ENCODE measurements at regions not wholly inside any gene's neighbourhood (a gene's known extent, or its start where the extent isn't known, plus 50 kb on each side); places are given as distances from the start of the nearest gene placed in this dataset.

DNA sequence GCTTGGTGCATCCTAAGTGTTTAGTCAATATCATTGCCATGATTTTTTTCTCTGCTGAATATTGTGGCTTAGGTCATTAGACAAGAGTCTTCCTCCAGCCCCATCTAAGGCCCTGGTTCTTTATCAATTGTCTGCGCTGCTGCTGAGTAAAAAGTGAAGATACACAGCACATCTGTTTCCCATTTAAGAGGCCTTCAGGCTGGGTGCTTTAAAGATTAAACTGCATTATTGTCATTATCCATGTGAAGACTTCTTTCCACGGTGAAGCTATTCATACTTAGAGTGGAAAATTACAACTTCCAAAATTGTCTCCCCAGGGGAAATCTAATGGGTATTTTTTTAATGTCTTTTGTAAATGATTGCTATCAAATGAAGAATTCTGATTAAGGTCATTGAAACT, 719.8 kb upstream of the LRRC4C start:
- TF ChIP-seq, protein P1, sequence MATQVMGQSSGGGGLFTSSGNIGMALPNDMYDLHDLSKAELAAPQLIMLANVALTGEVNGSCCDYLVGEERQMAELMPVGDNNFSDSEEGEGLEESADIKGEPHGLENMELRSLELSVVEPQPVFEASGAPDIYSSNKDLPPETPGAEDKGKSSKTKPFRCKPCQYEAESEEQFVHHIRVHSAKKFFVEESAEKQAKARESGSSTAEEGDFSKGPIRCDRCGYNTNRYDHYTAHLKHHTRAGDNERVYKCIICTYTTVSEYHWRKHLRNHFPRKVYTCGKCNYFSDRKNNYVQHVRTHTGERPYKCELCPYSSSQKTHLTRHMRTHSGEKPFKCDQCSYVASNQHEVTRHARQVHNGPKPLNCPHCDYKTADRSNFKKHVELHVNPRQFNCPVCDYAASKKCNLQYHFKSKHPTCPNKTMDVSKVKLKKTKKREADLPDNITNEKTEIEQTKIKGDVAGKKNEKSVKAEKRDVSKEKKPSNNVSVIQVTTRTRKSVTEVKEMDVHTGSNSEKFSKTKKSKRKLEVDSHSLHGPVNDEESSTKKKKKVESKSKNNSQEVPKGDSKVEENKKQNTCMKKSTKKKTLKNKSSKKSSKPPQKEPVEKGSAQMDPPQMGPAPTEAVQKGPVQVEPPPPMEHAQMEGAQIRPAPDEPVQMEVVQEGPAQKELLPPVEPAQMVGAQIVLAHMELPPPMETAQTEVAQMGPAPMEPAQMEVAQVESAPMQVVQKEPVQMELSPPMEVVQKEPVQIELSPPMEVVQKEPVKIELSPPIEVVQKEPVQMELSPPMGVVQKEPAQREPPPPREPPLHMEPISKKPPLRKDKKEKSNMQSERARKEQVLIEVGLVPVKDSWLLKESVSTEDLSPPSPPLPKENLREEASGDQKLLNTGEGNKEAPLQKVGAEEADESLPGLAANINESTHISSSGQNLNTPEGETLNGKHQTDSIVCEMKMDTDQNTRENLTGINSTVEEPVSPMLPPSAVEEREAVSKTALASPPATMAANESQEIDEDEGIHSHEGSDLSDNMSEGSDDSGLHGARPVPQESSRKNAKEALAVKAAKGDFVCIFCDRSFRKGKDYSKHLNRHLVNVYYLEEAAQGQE (IDR thresholded peaks at IDR 0.05; ENCODE audit: low read depth): no peak
- TF ChIP-seq, protein P2, sequence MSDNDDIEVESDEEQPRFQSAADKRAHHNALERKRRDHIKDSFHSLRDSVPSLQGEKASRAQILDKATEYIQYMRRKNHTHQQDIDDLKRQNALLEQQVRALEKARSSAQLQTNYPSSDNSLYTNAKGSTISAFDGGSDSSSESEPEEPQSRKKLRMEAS (IDR thresholded peaks at IDR 0.05): no peak
- no peak for TF ChIP-seq TCF12 (IDR thresholded peaks at IDR 0.05; ENCODE audit: low read depth)
- TF ChIP-seq EP300 (IDR thresholded peaks at IDR 0.05; ENCODE audit: borderline replicate concordance): no peak
- no peak for TF ChIP-seq RAD21 (IDR thresholded peaks at IDR 0.05; ENCODE audit: low read depth)
- no peak for TF ChIP-seq CEBPB (IDR thresholded peaks at IDR 0.05)
